Ecto neural progenitor cell (in vitro differentiated cells): ENCODE measurements at regions not wholly inside any gene's neighbourhood (a gene's known extent, or its start where the extent isn't known, plus 50 kb on each side); places are given as distances from the start of the nearest gene placed in this dataset.
"Not testable (repeated sequence)": the region's sequence is repeated elsewhere in the genome, so short reads cannot be mapped to it uniquely, and the experiment has no call there.

Experiments
- DNase-seq: peaks from one replicate; pipeline ENCODE4 v3.0.0-alpha.2; 2018; ENCODE audit warnings: low spot score

- DNase-seq = no peak
Measured at GRCh38 chr5:44942524-44943001, 133.8 kb downstream of the MRPS30 start.

GRCh38 chr5:44943647-44944046 is 134.9 kb downstream of the MRPS30 start:
- DNase-seq = no peak

GRCh38 chr5:44945743-44946142 is 137.0 kb downstream of the MRPS30 start:
- DNase-seq = no peak

GRCh38 chr5:44949687-44950086 is 140.9 kb downstream of the MRPS30 start:
- DNase-seq = no peak

- no peak for DNase-seq
Measured at GRCh38 chr5:44951371-44951770, 142.6 kb downstream of the MRPS30 start.

GRCh38 chr5:44952376-44952775 is 143.6 kb downstream of the MRPS30 start:
- DNase-seq = no peak

- no peak for DNase-seq
Measured at GRCh38 chr5:44953078-44953477, 144.3 kb downstream of the MRPS30 start.

GRCh38 chr5:44958943-44959454 is 150.3 kb downstream of the MRPS30 start:
- DNase-seq = not testable (repeated sequence)

- DNase-seq = no peak
Measured at GRCh38 chr5:44969825-44970224, 161.1 kb downstream of the MRPS30 start.

GRCh38 chr5:44970963-44971362 is 162.2 kb downstream of the MRPS30 start:
- not testable (repeated sequence) for DNase-seq

GRCh38 chr5:44974813-44975212 is 166.1 kb downstream of the MRPS30 start:
- DNase-seq = no peak

- no peak for DNase-seq
Measured at GRCh38 chr5:44981708-44982107, 173.0 kb downstream of the MRPS30 start.

GRCh38 chr5:44983006-44983405 is 174.3 kb downstream of the MRPS30 start:
- DNase-seq = no peak

- no peak for DNase-seq
Measured at GRCh38 chr5:44987026-44987425, 178.3 kb downstream of the MRPS30 start.

GRCh38 chr5:44991693-44992092 is 182.9 kb downstream of the MRPS30 start:
- no peak for DNase-seq

GRCh38 chr5:44993286-44993685 is 184.5 kb downstream of the MRPS30 start:
- no peak for DNase-seq

GRCh38 chr5:44997506-44997905 is 188.8 kb downstream of the MRPS30 start:
- no peak for DNase-seq

GRCh38 chr5:45007102-45007501 is 198.4 kb downstream of the MRPS30 start:
- not testable (repeated sequence) for DNase-seq

GRCh38 chr5:45017568-45017967 is 208.8 kb downstream of the MRPS30 start:
- no peak for DNase-seq

- no peak for DNase-seq
Measured at GRCh38 chr5:45029553-45029952, 220.8 kb downstream of the MRPS30 start.

GRCh38 chr5:45035991-45036390 is 227.2 kb downstream of the MRPS30 start:
- DNase-seq = no peak

- no peak for DNase-seq
Measured at GRCh38 chr5:45037927-45038326, 229.2 kb downstream of the MRPS30 start.

GRCh38 chr5:45038366-45038987 is 229.7 kb downstream of the MRPS30 start:
- DNase-seq = no peak

- DNase-seq = no peak
Measured at GRCh38 chr5:45042283-45042682, 233.5 kb downstream of the MRPS30 start.
